Liver (tissue), 8 donors: ENCODE measurements at regions not wholly inside any gene's neighbourhood (a gene's known extent, or its start where the extent isn't known, plus 50 kb on each side); places are given as distances from the start of the nearest gene placed in this dataset.

Experiments
- DNase-seq: peaks from one replicate; pipeline ENCODE4 v3.0.0-alpha.2; 2017; ENCODE audit warnings: low spot score
- H3K27ac ChIP-seq, 2 donors: one replicate each; pipeline ENCODE4 v1.7.0; 2013; ENCODE audit warnings: inconsistent platforms in 2 of 2, low read length in 2 of 2, control low read depth in 1 of 2, low read depth in 1 of 2, mild to moderate bottlenecking in 1 of 2
- H3K27me3 ChIP-seq, 4 donors: one replicate each; pipeline versions ENCODE4 v1.6.1 to v1.7.0; 2013; ENCODE audit warnings: low read length in 3 of 4, inconsistent platforms in 1 of 4, mild to moderate bottlenecking in 1 of 4, moderate library complexity in 1 of 4; ENCODE audit not compliant: control insufficient read depth in 4 of 4, insufficient read depth in 4 of 4
- H3K36me3 ChIP-seq, 4 donors: one replicate each; pipeline versions ENCODE4 v1.6.1 to v1.7.0; 2013; ENCODE audit warnings: low read length in 3 of 4, mild to moderate bottlenecking in 3 of 4, low read depth in 1 of 4, moderate library complexity in 1 of 4; ENCODE audit not compliant: control insufficient read depth in 4 of 4, insufficient read depth in 3 of 4
- H3K4me1 ChIP-seq, 4 donors: one replicate each; pipeline versions ENCODE4 v1.6.1 to v1.7.0; 2013; ENCODE audit warnings: low read length in 3 of 4, mild to moderate bottlenecking in 3 of 4, moderate library complexity in 1 of 4; ENCODE audit not compliant: control insufficient read depth in 4 of 4, insufficient read depth in 4 of 4
- H3K4me3 ChIP-seq, 3 donors: one replicate each; pipeline versions ENCODE4 v1.6.1 to v1.7.0; 2013; ENCODE audit warnings: low read length in 3 of 3, control low read depth in 1 of 3, low read depth in 1 of 3, mild to moderate bottlenecking in 1 of 3
- H3K9ac ChIP-seq, 2 donors: one replicate each; pipeline ENCODE4 v1.7.0; 2013; ENCODE audit warnings: low read length in 2 of 2, mild to moderate bottlenecking in 2 of 2, moderate library complexity in 2 of 2, control low read depth in 1 of 2, low read depth in 1 of 2
- H3K9me3 ChIP-seq, 4 donors: one replicate each; pipeline versions ENCODE4 v1.6.1 to v1.7.0; 2013; ENCODE audit warnings: low read length in 3 of 4; ENCODE audit not compliant: control insufficient read depth in 4 of 4
- EGR1 ChIP-seq, 2 donors: IDR thresholded peaks; 2 replicates each; pipeline ENCODE4 v1.6.1; 2016 to 2018; ENCODE audit warnings: antibody characterized with exemption in 2 of 2, low read depth in 2 of 2
- FOXA1 ChIP-seq: IDR thresholded peaks from 2 replicates; pipeline ENCODE4 v1.6.1; 2016; ENCODE audit warnings: antibody characterized with exemption
- FOXA2 ChIP-seq: IDR thresholded peaks from 2 replicates; pipeline ENCODE4 v1.6.1; 2016; ENCODE audit warnings: antibody characterized with exemption
- GABPA ChIP-seq, 2 donors: IDR thresholded peaks in 1 of 2; conservative IDR thresholded peaks in 1 of 2; 2 replicates each; pipeline ENCODE4 v1.6.1; 2016; ENCODE audit warnings: antibody characterized with exemption in 2 of 2, mild to moderate bottlenecking in 1 of 2, moderate library complexity in 1 of 2
- HNF4A ChIP-seq, 2 donors: conservative IDR thresholded peaks; 2 replicates each; pipeline ENCODE4 v1.6.1; 2016; ENCODE audit warnings: antibody characterized with exemption in 2 of 2, mild to moderate bottlenecking in 2 of 2
- HNF4G ChIP-seq: IDR thresholded peaks from 2 replicates; pipeline ENCODE4 v1.6.1; 2016; ENCODE audit warnings: antibody characterized with exemption
- JUND ChIP-seq, 2 donors: IDR thresholded peaks; 2 replicates each; pipeline ENCODE4 v1.6.1; 2016; ENCODE audit warnings: antibody characterized with exemption in 2 of 2
- NR2F2 ChIP-seq: IDR thresholded peaks from 2 replicates; pipeline ENCODE4 v1.6.1; 2016; ENCODE audit warnings: antibody characterized with exemption
- RAD21 ChIP-seq, 2 donors: IDR thresholded peaks; 2 replicates each; pipeline ENCODE4 v1.6.1; 2016; ENCODE audit warnings: antibody characterized with exemption in 2 of 2, mild to moderate bottlenecking in 2 of 2
- RXRA ChIP-seq, 2 donors: IDR thresholded peaks; 2 replicates each; pipeline ENCODE4 v1.6.1; 2017 to 2018; ENCODE audit warnings: antibody characterized with exemption in 2 of 2, mild to moderate bottlenecking in 1 of 2
- SP1 ChIP-seq: IDR thresholded peaks from 2 replicates; pipeline ENCODE4 v1.6.1; 2018; ENCODE audit warnings: antibody characterized with exemption, mild to moderate bottlenecking
- TAF1 ChIP-seq: conservative IDR thresholded peaks from 2 replicates; pipeline ENCODE4 v1.6.1; 2016; ENCODE audit warnings: antibody characterized with exemption, mild to moderate bottlenecking
- YY1 ChIP-seq: IDR thresholded peaks from 2 replicates; pipeline ENCODE4 v1.6.1; 2016; ENCODE audit warnings: antibody characterized with exemption, mild to moderate bottlenecking
- WGBS: extraction: QIAGEN DNeasy Blood & Tissue Kit; methylation state at CpG from one replicate; pipeline ENCODE4 v1.1.7; 2013; 5-methylcytosine and 5-hydroxymethylcytosine counted together
- TF ChIP-seq, protein P1 (sequence below): IDR thresholded peaks from 2 replicates; pipeline ENCODE4 v1.6.1; 2016; ENCODE audit warnings: antibody characterized with exemption
- TF ChIP-seq, protein P2 (sequence below): fragments of 150-350 bp; IDR thresholded peaks from 2 replicates; pipeline ENCODE4 v1.5.1; 2017; ENCODE audit warnings: improper control_type of control experiment, low read depth, low read length; ENCODE audit not compliant: missing input control
- TF ChIP-seq, protein P3 (sequence below): IDR thresholded peaks from 2 replicates; pipeline ENCODE4 v1.6.1; 2016; ENCODE audit warnings: antibody characterized with exemption
- donor health status: healthy.
- donor health status: healthy.
- donor health status: healthy.
- donor health status: healthy.
- donor health status: healthy.

DNA sequence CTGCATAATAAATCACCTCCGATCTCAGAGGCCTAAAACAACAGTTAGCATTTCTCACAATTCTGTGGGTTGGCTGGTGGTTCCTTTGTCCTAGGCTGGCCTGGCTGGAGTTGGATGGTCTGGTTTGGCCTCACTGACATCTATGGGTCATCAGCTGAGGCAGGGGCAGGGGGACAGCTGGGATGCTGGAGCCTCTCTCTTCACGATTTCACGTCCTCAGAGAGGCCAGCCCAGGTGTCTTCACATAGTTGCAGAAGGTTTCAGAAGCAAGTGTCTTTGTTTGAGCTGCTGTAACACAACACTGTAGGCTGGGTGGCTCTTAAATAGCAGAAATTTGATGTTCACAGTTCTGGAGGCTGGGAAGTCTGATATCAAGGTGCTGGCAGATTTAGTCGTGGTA lies 155.5 kb upstream of the CACNA1E start:
- peaks cover 0 to 9% (median 0%) of the 10 kb centered on the region in 4 donors for H3K27me3 ChIP-seq
- H3K27ac ChIP-seq, result no peak overlapping the region
- no peak for DNase-seq
- no peak for TF ChIP-seq FOXA2
- TF ChIP-seq TAF1, result no peak
- TF ChIP-seq SP1, result no peak
- no peak for TF ChIP-seq EGR1 (IDR thresholded peaks at IDR 0.05; ENCODE audit: low read depth in 2 of 2)
- TF ChIP-seq JUND (IDR thresholded peaks at IDR 0.05), result no peak
- TF ChIP-seq GABPA (IDR thresholded peaks at IDR 0.05 in 1 of 2, conservative IDR thresholded peaks at IDR 0.05 in 1 of 2), result no peak
- no peak for TF ChIP-seq NR2F2
- TF ChIP-seq, protein P1, sequence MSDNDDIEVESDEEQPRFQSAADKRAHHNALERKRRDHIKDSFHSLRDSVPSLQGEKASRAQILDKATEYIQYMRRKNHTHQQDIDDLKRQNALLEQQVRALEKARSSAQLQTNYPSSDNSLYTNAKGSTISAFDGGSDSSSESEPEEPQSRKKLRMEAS, result no peak
- no peak for TF ChIP-seq HNF4G
- TF ChIP-seq, protein P2, sequence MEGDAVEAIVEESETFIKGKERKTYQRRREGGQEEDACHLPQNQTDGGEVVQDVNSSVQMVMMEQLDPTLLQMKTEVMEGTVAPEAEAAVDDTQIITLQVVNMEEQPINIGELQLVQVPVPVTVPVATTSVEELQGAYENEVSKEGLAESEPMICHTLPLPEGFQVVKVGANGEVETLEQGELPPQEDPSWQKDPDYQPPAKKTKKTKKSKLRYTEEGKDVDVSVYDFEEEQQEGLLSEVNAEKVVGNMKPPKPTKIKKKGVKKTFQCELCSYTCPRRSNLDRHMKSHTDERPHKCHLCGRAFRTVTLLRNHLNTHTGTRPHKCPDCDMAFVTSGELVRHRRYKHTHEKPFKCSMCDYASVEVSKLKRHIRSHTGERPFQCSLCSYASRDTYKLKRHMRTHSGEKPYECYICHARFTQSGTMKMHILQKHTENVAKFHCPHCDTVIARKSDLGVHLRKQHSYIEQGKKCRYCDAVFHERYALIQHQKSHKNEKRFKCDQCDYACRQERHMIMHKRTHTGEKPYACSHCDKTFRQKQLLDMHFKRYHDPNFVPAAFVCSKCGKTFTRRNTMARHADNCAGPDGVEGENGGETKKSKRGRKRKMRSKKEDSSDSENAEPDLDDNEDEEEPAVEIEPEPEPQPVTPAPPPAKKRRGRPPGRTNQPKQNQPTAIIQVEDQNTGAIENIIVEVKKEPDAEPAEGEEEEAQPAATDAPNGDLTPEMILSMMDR, result no peak
- TF ChIP-seq RAD21 (IDR thresholded peaks at IDR 0.05), result no peak
- TF ChIP-seq RXRA (IDR thresholded peaks at IDR 0.05), result no peak
- H3K4me1 ChIP-seq, result no peaks in the 10 kb centered on the region
- H3K36me3 ChIP-seq, result no peaks in the 10 kb centered on the region
- H3K4me3 ChIP-seq, result no peak overlapping the region
- WGBS, result 85% methylated on average over 4 of the region's 4 CpGs
- H3K9ac ChIP-seq, result no peak overlapping the region
- peaks cover 0 to 2% (median 1%) of the 10 kb centered on the region in 4 donors for H3K9me3 ChIP-seq

GRCh38 chr1:181334724-181335123 lies 148.6 kb upstream of the CACNA1E start:
- TF ChIP-seq RXRA (IDR thresholded peaks at IDR 0.05) (no peak), SP1 (no peak), FOXA2 (no peak), NR2F2 (no peak), FOXA1 (no peak), EGR1 (IDR thresholded peaks at IDR 0.05; ENCODE audit: low read depth in 2 of 2) (no peak), JUND (IDR thresholded peaks at IDR 0.05) (no peak), GABPA (IDR thresholded peaks at IDR 0.05 in 1 of 2, conservative IDR thresholded peaks at IDR 0.05 in 1 of 2) (no peak), TAF1 (no peak)
- TF ChIP-seq, protein P3, sequence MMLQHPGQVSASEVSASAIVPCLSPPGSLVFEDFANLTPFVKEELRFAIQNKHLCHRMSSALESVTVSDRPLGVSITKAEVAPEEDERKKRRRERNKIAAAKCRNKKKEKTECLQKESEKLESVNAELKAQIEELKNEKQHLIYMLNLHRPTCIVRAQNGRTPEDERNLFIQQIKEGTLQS, result no peak
- TF ChIP-seq, protein P2, result no peak
- no peak overlapping the region for H3K9ac ChIP-seq
- H3K4me1 ChIP-seq, result no peaks in the 10 kb centered on the region
- H3K36me3 ChIP-seq, result no peaks in the 10 kb centered on the region
- H3K9me3 ChIP-seq, result no peaks in the 10 kb centered on the region
- H3K4me3 ChIP-seq, result no peak overlapping the region
- 92% methylated on average over 2 of the region's 2 CpGs for WGBS
- peaks cover 0 to 3% (median 0%) of the 10 kb centered on the region in 4 donors for H3K27me3 ChIP-seq
- no peak for DNase-seq
- H3K27ac ChIP-seq, result no peak overlapping the region

- no peak overlapping the region for H3K27ac ChIP-seq
- WGBS, result 77% methylated on average over 3 of the region's 3 CpGs
- no peak for TF ChIP-seq GABPA (IDR thresholded peaks at IDR 0.05 in 1 of 2, conservative IDR thresholded peaks at IDR 0.05 in 1 of 2)
- no peak for TF ChIP-seq FOXA1
- no peak for TF ChIP-seq JUND (IDR thresholded peaks at IDR 0.05)
- no peak for TF ChIP-seq RAD21 (IDR thresholded peaks at IDR 0.05)
- no peak for TF ChIP-seq NR2F2
- TF ChIP-seq EGR1 (IDR thresholded peaks at IDR 0.05; ENCODE audit: low read depth in 2 of 2), result no peak
- TF ChIP-seq YY1, result no peak
- TF ChIP-seq SP1, result no peak
- TF ChIP-seq, protein P2, result no peak
- no peak for TF ChIP-seq FOXA2
- TF ChIP-seq HNF4A (conservative IDR thresholded peaks at IDR 0.05), result no peak
- TF ChIP-seq, protein P3, result no peak
- H3K9ac ChIP-seq, result no peak overlapping the region
- H3K4me1 ChIP-seq, result no peaks in the 10 kb centered on the region
- no peak overlapping the region for H3K4me3 ChIP-seq
- no peaks in the 10 kb centered on the region for H3K9me3 ChIP-seq
- H3K27me3 ChIP-seq, result no peaks in the 10 kb centered on the region
- no peak for DNase-seq
- no peaks in the 10 kb centered on the region for H3K36me3 ChIP-seq
These were observed 147.7 kb upstream of the CACNA1E start for GRCh38 chr1:181335631-181336030.
